HepG2 (cell line): ENCODE measurements at regions not wholly inside any gene's neighbourhood (a gene's known extent, or its start where the extent isn't known, plus 50 kb on each side); places are given as distances from the start of the nearest gene placed in this dataset.

ENCODE experiments used
- CEBPG ChIP-seq: IDR thresholded peaks from 2 replicates; pipeline ENCODE4 v1.6.1; 2016
- ERF ChIP-seq: IDR thresholded peaks from 2 replicates; pipeline ENCODE4 v1.6.1; 2018; ENCODE audit warnings: missing biosample characterization, missing genetic modification reagents
- KLF13 ChIP-seq: sonication (generic); formaldehyde crosslinking; IDR thresholded peaks from 2 replicates; pipeline ENCODE4 v1.4.0; 2020; ENCODE audit warnings: mild to moderate bottlenecking, missing genetic modification reagents
- POLR2A ChIP-seq, 2 experiments: IDR thresholded peaks; 2 replicates each; pipeline ENCODE4 v1.6.1; 2011; ENCODE audit warnings: low read depth in 2 of 2, low read length in 2 of 2, mild to moderate bottlenecking in 1 of 2, moderate library complexity in 1 of 2; ENCODE audit not compliant: insufficient read depth in 1 of 2
- PPARG ChIP-seq: conservative IDR thresholded peaks from 2 replicates; pipeline ENCODE4 v1.6.1; 2016; ENCODE audit warnings: missing biosample characterization, missing genetic modification reagents
- SMC3 ChIP-seq: IDR thresholded peaks from 2 replicates; pipeline ENCODE4 v1.6.1; 2011; ENCODE audit warnings: low read length, improper control_type of control experiment
- ZFP36L2 ChIP-seq: sonication (generic); formaldehyde crosslinking; IDR thresholded peaks from 2 replicates; pipeline ENCODE4 v1.4.0; 2020; ENCODE audit warnings: missing genetic modification reagents
- ZFP62 ChIP-seq: sonication (generic); formaldehyde crosslinking; IDR thresholded peaks from 2 replicates; pipeline ENCODE4 v1.4.0; 2020; ENCODE audit warnings: missing genetic modification reagents
- ZFP90 ChIP-seq: sonication (generic); formaldehyde crosslinking; IDR thresholded peaks from 2 replicates; pipeline ENCODE4 v1.8.0; 2022; ENCODE audit warnings: missing genetic modification reagents, mild to moderate bottlenecking, inconsistent platforms, borderline replicate concordance
- ZNF367 ChIP-seq: sonication (generic); formaldehyde crosslinking; IDR thresholded peaks from 2 replicates; pipeline ENCODE4 v1.4.0; 2020; ENCODE audit warnings: missing genetic modification reagents, borderline replicate concordance
- ZNF619 ChIP-seq: sonication (generic); formaldehyde crosslinking; IDR thresholded peaks from 2 replicates; pipeline ENCODE4 v1.4.0; 2020; ENCODE audit warnings: mild to moderate bottlenecking, missing genetic modification reagents
- TF ChIP-seq, protein P1 (sequence below): sonication (generic); formaldehyde crosslinking; IDR thresholded peaks from 2 replicates; pipeline ENCODE4 v1.5.0; 2020; ENCODE audit warnings: missing genetic modification reagents
- TF ChIP-seq, protein P2 (sequence below): sonication (generic); formaldehyde crosslinking; IDR thresholded peaks from 2 replicates; pipeline ENCODE4 v1.8.0; 2022; ENCODE audit warnings: missing genetic modification reagents, mild to moderate bottlenecking, moderate library complexity, borderline replicate concordance

DNA sequence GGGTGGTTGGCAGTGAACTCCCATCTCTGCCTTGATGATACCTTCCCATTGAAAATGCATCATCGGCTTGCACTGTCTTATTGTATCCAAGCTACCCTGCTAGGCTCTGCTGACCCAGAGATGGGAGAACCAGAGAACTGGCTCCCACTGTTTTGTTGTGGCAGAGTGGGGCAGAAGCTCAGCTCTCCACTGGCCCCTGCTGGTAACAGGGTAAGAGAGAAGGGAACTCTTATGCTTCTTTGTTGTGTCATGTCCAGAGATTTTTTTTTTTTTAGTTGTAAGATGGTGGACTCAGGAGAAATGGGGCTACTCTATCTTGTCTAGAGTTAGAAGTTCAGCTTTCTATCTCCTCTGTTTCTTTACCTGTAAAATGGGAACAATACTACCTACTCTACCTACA, 100.5 kb upstream of the SDK1 start (continued):
- no peak for TF ChIP-seq ZFP90 (CRISPR knock-in tag)
- TF ChIP-seq PPARG (CRISPR knock-in tag): 0 out of 2 replicates have a peak, but pooled peaks have one; percentile 34
- no peak for TF ChIP-seq KLF13 (CRISPR knock-in tag)
- no peak for TF ChIP-seq CEBPG (CRISPR knock-in tag)
- TF ChIP-seq, protein P1, sequence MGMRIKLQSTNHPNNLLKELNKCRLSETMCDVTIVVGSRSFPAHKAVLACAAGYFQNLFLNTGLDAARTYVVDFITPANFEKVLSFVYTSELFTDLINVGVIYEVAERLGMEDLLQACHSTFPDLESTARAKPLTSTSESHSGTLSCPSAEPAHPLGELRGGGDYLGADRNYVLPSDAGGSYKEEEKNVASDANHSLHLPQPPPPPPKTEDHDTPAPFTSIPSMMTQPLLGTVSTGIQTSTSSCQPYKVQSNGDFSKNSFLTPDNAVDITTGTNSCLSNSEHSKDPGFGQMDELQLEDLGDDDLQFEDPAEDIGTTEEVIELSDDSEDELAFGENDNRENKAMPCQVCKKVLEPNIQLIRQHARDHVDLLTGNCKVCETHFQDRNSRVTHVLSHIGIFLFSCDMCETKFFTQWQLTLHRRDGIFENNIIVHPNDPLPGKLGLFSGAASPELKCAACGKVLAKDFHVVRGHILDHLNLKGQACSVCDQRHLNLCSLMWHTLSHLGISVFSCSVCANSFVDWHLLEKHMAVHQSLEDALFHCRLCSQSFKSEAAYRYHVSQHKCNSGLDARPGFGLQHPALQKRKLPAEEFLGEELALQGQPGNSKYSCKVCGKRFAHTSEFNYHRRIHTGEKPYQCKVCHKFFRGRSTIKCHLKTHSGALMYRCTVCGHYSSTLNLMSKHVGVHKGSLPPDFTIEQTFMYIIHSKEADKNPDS: no peak
- TF ChIP-seq, protein P2, sequence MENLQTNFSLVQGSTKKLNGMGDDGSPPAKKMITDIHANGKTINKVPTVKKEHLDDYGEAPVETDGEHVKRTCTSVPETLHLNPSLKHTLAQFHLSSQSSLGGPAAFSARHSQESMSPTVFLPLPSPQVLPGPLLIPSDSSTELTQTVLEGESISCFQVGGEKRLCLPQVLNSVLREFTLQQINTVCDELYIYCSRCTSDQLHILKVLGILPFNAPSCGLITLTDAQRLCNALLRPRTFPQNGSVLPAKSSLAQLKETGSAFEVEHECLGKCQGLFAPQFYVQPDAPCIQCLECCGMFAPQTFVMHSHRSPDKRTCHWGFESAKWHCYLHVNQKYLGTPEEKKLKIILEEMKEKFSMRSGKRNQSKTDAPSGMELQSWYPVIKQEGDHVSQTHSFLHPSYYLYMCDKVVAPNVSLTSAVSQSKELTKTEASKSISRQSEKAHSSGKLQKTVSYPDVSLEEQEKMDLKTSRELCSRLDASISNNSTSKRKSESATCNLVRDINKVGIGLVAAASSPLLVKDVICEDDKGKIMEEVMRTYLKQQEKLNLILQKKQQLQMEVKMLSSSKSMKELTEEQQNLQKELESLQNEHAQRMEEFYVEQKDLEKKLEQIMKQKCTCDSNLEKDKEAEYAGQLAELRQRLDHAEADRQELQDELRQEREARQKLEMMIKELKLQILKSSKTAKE (CRISPR knock-in tag): no peak
- no peak for TF ChIP-seq ZNF619 (CRISPR knock-in tag)
- no peak for TF ChIP-seq ZNF367 (CRISPR knock-in tag)
- peak; percentile 80 for TF ChIP-seq SMC3
- TF ChIP-seq ZFP62 (CRISPR knock-in tag): no peak
- no peak for TF ChIP-seq ZFP36L2 (CRISPR knock-in tag)
- no peak for TF ChIP-seq POLR2A (IDR thresholded peaks at IDR 0.05; ENCODE audit: insufficient read depth in 1 of 2, low read depth in 2 of 2, low read length in 2 of 2)
- TF ChIP-seq ERF (CRISPR knock-in tag): 0 out of 2 replicates have a peak, but pooled peaks have one; percentile 33
